HL-60 (cell line): ENCODE measurements at regions not wholly inside any gene's neighbourhood (a gene's known extent, or its start where the extent isn't known, plus 50 kb on each side); places are given as distances from the start of the nearest gene placed in this dataset.

Source experiments
- GABPA ChIP-seq: IDR thresholded peaks from 2 replicates; pipeline ENCODE4 v1.6.1; 2012; ENCODE audit warnings: low read depth
- POLR2AphosphoS5 ChIP-seq: IDR thresholded peaks from 2 replicates; pipeline ENCODE4 v1.6.1; 2012; ENCODE audit warnings: low read depth
- SPI1 ChIP-seq: IDR thresholded peaks from 2 replicates; pipeline ENCODE4 v1.6.1; 2012; ENCODE audit warnings: low read depth, mild to moderate bottlenecking, borderline replicate concordance
- TF ChIP-seq, protein P1 (sequence below): IDR thresholded peaks from one replicate; pipeline ENCODE4 v1.5.1; 2011; ENCODE audit warnings: low read length, control low read depth, inconsistent platforms; ENCODE audit not compliant: insufficient read depth
- TF ChIP-seq, protein P2 (sequence below): IDR thresholded peaks from 2 replicates; pipeline ENCODE4 v1.6.1; 2012; ENCODE audit warnings: low read depth; ENCODE audit not compliant: insufficient replicate concordance

DNA sequence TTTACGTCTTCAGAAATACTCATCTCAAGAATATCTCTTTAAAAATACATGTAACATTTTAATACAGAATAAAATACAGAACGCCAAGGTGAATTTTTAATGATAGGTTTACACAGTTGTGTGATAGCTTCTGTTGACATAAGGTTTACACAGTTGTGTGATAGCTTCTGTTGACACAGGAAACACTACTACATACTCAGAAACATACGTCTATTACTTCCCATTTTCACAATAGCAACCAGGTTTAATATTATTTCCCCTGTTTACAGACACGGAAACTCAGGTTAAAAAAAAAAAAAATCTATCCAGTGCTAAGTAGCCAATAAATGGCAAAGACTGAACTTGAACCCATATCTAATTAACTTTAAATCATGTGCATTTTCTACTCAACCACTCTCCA lies 571.2 kb downstream of the LIG4 start:
- TF ChIP-seq, protein P1, sequence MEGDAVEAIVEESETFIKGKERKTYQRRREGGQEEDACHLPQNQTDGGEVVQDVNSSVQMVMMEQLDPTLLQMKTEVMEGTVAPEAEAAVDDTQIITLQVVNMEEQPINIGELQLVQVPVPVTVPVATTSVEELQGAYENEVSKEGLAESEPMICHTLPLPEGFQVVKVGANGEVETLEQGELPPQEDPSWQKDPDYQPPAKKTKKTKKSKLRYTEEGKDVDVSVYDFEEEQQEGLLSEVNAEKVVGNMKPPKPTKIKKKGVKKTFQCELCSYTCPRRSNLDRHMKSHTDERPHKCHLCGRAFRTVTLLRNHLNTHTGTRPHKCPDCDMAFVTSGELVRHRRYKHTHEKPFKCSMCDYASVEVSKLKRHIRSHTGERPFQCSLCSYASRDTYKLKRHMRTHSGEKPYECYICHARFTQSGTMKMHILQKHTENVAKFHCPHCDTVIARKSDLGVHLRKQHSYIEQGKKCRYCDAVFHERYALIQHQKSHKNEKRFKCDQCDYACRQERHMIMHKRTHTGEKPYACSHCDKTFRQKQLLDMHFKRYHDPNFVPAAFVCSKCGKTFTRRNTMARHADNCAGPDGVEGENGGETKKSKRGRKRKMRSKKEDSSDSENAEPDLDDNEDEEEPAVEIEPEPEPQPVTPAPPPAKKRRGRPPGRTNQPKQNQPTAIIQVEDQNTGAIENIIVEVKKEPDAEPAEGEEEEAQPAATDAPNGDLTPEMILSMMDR: no peak
- TF ChIP-seq, protein P2, sequence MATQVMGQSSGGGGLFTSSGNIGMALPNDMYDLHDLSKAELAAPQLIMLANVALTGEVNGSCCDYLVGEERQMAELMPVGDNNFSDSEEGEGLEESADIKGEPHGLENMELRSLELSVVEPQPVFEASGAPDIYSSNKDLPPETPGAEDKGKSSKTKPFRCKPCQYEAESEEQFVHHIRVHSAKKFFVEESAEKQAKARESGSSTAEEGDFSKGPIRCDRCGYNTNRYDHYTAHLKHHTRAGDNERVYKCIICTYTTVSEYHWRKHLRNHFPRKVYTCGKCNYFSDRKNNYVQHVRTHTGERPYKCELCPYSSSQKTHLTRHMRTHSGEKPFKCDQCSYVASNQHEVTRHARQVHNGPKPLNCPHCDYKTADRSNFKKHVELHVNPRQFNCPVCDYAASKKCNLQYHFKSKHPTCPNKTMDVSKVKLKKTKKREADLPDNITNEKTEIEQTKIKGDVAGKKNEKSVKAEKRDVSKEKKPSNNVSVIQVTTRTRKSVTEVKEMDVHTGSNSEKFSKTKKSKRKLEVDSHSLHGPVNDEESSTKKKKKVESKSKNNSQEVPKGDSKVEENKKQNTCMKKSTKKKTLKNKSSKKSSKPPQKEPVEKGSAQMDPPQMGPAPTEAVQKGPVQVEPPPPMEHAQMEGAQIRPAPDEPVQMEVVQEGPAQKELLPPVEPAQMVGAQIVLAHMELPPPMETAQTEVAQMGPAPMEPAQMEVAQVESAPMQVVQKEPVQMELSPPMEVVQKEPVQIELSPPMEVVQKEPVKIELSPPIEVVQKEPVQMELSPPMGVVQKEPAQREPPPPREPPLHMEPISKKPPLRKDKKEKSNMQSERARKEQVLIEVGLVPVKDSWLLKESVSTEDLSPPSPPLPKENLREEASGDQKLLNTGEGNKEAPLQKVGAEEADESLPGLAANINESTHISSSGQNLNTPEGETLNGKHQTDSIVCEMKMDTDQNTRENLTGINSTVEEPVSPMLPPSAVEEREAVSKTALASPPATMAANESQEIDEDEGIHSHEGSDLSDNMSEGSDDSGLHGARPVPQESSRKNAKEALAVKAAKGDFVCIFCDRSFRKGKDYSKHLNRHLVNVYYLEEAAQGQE: no peak
- TF ChIP-seq GABPA (no peak), POLR2AphosphoS5 (no peak), SPI1 (no peak)
